Skeletal muscle satellite cell (primary cell): ENCODE measurements at regions not wholly inside any gene's neighbourhood (a gene's known extent, or its start where the extent isn't known, plus 50 kb on each side); places are given as distances from the start of the nearest gene placed in this dataset.
"Not testable (repeated sequence)": the region's sequence is repeated elsewhere in the genome, so short reads cannot be mapped to it uniquely, and the experiment has no call there.

Source experiments
- H3K27me3 ChIP-seq: 2 replicates; pipeline ENCODE4 v1.7.0; 2013; ENCODE audit warnings: low read length; ENCODE audit not compliant: control insufficient read depth, insufficient read depth
- H3K36me3 ChIP-seq: 2 replicates; pipeline ENCODE4 v1.7.0; 2013; ENCODE audit warnings: mild to moderate bottlenecking, control low read depth, low read length; ENCODE audit not compliant: insufficient read depth
- H3K4me1 ChIP-seq: 2 replicates; pipeline ENCODE4 v1.7.0; 2013; ENCODE audit warnings: low read length; ENCODE audit not compliant: control insufficient read depth, insufficient read depth
- H3K4me2 ChIP-seq: 2 replicates; pipeline ENCODE4 v1.7.0; 2013; ENCODE audit warnings: mild to moderate bottlenecking, low read length
- H3K4me3 ChIP-seq: 2 replicates; pipeline ENCODE4 v1.7.0; 2013; ENCODE audit warnings: low read length
- H3K9ac ChIP-seq: 2 replicates; pipeline ENCODE4 v1.7.0; 2013; ENCODE audit warnings: mild to moderate bottlenecking, low read depth, low read length, moderate library complexity
- H3K9me3 ChIP-seq: replicated peaks from 2 replicates; pipeline ENCODE4 v1.7.0; 2013; ENCODE audit warnings: mild to moderate bottlenecking, control low read depth, low read length

- not testable (repeated sequence) for H3K4me3 ChIP-seq, H3K9ac ChIP-seq, H3K27me3 ChIP-seq, H3K9me3 ChIP-seq, H3K4me2 ChIP-seq, H3K36me3 ChIP-seq
- peaks cover 21% of the 10 kb centered on the region for H3K4me1 ChIP-seq
Observed at GRCh38 chr6:43998592-43999243, 128.5 kb downstream of the MRPL14 start.

- not testable (repeated sequence) for H3K9me3 ChIP-seq, H3K9ac ChIP-seq, H3K27me3 ChIP-seq, H3K4me2 ChIP-seq, H3K4me3 ChIP-seq, H3K36me3 ChIP-seq
- H3K4me1 ChIP-seq: peaks cover 19% of the 10 kb centered on the region
Observed at GRCh38 chr6:43997990-43998585, 129.2 kb downstream of the MRPL14 start.

- Histone ChIP-seq H3K4me1 (peaks cover 11% of the 10 kb centered on the region), H3K4me2 (no peak overlapping the region), H3K27me3 (peaks cover 3% of the 10 kb centered on the region), H3K36me3 (no peaks in the 10 kb centered on the region), H3K4me3 (no peak overlapping the region), H3K9me3 (no peaks in the 10 kb centered on the region), H3K9ac (no peak overlapping the region)
Observed at GRCh38 chr6:43997345-43997677, 129.9 kb downstream of the MRPL14 start.

GRCh38 chr6:43996618-43997344 lies 130.5 kb downstream of the MRPL14 start:
- Histone ChIP-seq H3K9ac (peak overlapping the region; percentile 1), H3K9me3 (no peaks in the 10 kb centered on the region), H3K27me3 (peaks cover 3% of the 10 kb centered on the region), H3K4me1 (peaks cover 7% of the 10 kb centered on the region), H3K4me3 (no peak overlapping the region), H3K36me3 (no peaks in the 10 kb centered on the region), H3K4me2 (no peak overlapping the region)

- Histone ChIP-seq H3K4me3 (no peak overlapping the region), H3K4me1 (peaks cover 19% of the 10 kb centered on the region), H3K36me3 (no peaks in the 10 kb centered on the region), H3K4me2 (no peak overlapping the region), H3K9ac (no peak overlapping the region), H3K9me3 (no peaks in the 10 kb centered on the region), H3K27me3 (no peaks in the 10 kb centered on the region)
Observed at GRCh38 chr6:43995137-43995536, 132.1 kb downstream of the MRPL14 start.

- Histone ChIP-seq H3K4me3 (no peak overlapping the region), H3K4me1 (peaks cover 21% of the 10 kb centered on the region), H3K36me3 (no peaks in the 10 kb centered on the region), H3K9me3 (no peaks in the 10 kb centered on the region), H3K9ac (no peak overlapping the region), H3K4me2 (no peak overlapping the region), H3K27me3 (no peaks in the 10 kb centered on the region)
Observed at GRCh38 chr6:43993881-43994523, 133.2 kb downstream of the MRPL14 start.

GRCh38 chr6:43992783-43993644 lies 134.2 kb downstream of the MRPL14 start:
- Histone ChIP-seq H3K9me3 (no peaks in the 10 kb centered on the region), H3K4me1 (peaks cover 21% of the 10 kb centered on the region), H3K4me3 (no peak overlapping the region)

GRCh38 chr6:43992126-43992663 lies 135.1 kb downstream of the MRPL14 start:
- Histone ChIP-seq H3K4me3 (no peak overlapping the region), H3K9ac (no peak overlapping the region), H3K36me3 (no peaks in the 10 kb centered on the region), H3K9me3 (no peaks in the 10 kb centered on the region), H3K27me3 (peaks cover 9% of the 10 kb centered on the region), H3K4me1 (peaks cover 21% of the 10 kb centered on the region), H3K4me2 (no peak overlapping the region)

More at GRCh38 chr6:43992783-43993644, 134.2 kb downstream of the MRPL14 start:
- Histone ChIP-seq H3K36me3 (no peaks in the 10 kb centered on the region), H3K27me3 (peaks cover 2% of the 10 kb centered on the region), H3K4me2 (no peak overlapping the region), H3K9ac (no peak overlapping the region)

GRCh38 chr6:43990627-43991619 lies 136.3 kb downstream of the MRPL14 start:
- Histone ChIP-seq H3K9ac (no peak overlapping the region), H3K36me3 (no peaks in the 10 kb centered on the region), H3K9me3 (no peaks in the 10 kb centered on the region)

GRCh38 chr6:43990275-43990626 lies 137.0 kb downstream of the MRPL14 start:
- no peaks in the 10 kb centered on the region for H3K9me3 ChIP-seq
- H3K9ac ChIP-seq: no peak overlapping the region
- no peaks in the 10 kb centered on the region for H3K36me3 ChIP-seq
- no peak overlapping the region for H3K4me2 ChIP-seq
- peaks cover 14% of the 10 kb centered on the region for H3K4me1 ChIP-seq
- H3K27me3 ChIP-seq: peaks cover 26% of the 10 kb centered on the region
- H3K4me3 ChIP-seq: no peak overlapping the region

More at GRCh38 chr6:43990627-43991619, 136.3 kb downstream of the MRPL14 start:
- Histone ChIP-seq H3K27me3 (peaks cover 20% of the 10 kb centered on the region), H3K4me1 (peaks cover 14% of the 10 kb centered on the region), H3K4me2 (no peak overlapping the region), H3K4me3 (no peak overlapping the region)
